HG02852 (cell line): ENCODE measurements at regions not wholly inside any gene's neighbourhood (a gene's known extent, or its start where the extent isn't known, plus 50 kb on each side); places are given as distances from the start of the nearest gene placed in this dataset.

Experiments
- ATAC-seq: cut with Tn5 transposase; IDR thresholded peaks from one replicate; pipeline ENCODE4 v1.9.1; 2021; ENCODE audit warnings: mild to moderate bottlenecking, moderate library complexity; ENCODE audit not compliant: unreplicated experiment

DNA sequence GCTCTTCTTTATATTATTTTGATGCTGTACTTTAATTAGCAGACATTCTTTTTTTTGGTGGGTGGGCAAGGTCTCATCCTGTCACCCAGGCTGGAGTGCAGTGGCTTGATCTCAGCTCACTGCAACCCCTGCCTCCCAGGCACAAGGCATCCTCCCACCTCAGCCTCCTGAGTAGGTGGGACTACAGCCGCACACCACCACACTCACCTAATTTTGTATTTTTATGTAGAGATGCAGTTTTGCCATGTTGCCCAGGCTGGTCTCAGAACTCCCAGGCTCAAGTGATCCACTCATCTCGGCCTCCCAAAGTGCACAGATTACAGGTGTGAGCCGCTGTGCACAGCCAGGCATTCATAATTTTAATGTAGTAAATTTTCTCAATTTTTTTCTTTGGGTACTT is 608.1 kb downstream of the ZNF385D start:
- ATAC-seq: no peak

DNA sequence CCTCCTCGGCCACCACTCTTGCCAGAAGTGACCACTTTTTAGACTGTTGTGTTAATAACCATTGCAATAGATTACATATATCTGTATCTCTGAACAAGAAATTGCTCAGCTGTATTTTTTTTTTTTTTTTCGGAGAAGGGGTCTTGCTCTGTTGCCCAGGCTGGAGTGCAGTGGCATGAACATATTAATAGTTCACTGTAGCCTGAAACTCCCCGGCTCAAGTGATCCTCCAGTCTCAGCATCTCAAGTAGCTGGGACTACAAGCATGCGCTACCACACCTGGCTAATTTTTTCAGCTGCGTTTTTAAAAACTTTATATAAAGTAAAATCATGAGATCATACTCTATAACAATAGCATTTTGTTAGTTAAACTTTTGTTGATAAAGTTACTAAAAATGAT is 609.0 kb downstream of the ZNF385D start:
- ATAC-seq: no peak

DNA sequence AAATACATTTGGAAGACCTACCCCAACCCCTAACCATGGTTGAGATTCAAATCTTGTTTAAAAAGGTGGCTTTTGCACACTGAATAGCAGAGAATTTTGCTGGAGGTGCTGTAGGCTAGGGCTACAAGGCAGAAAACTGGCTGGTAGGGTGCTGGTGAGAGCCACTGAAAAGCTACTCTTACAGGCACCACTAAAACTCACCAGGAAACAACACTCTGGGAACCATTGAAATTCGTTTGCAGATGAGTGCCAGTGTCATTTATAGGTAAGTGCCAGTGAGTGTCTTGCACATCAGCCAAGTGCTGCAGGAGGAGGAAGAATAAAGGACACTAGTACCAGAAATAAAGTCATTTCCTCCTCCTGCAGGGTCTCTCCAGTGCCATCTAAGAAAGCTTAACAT is 610.2 kb downstream of the ZNF385D start:
- ATAC-seq: no peak

DNA sequence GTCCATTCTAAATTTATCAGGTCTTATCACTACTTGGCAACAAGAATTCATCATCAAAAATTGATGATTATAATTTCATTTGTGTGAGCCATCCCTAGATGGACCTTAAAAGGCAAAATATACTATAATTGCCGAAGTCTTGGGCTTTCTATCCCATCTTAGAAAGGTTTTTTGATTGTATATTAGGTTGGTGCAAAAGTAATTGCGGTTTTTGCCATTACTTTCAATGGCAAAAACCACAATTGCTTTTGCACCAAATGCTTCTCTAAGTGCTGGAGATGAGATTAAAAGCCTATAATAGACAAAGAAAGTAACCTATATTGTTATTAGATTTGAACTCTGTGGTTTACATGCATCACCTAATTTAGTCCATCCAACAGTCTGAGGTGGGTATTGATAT is 612.9 kb downstream of the ZNF385D start:
- no peak for ATAC-seq

DNA sequence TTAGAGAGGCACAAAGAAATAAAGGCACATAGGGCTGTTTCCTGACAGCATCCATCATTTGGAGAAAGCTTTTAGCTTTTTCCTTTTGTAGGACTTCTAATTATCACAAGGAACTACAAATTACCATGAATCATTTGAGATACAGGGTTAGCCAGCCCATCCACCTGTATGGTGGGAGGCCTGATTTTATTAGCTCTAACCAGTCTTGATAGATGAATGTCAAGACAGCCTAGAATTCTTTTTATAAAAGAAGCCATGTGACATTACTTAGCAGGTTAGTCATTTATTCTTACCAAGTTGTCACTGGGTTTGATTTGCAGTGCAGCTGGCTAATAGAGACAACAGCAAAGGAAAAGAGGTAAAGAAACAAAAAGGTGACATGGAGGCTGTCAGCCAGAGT is 618.1 kb downstream of the ZNF385D start:
- ATAC-seq: no peak

DNA sequence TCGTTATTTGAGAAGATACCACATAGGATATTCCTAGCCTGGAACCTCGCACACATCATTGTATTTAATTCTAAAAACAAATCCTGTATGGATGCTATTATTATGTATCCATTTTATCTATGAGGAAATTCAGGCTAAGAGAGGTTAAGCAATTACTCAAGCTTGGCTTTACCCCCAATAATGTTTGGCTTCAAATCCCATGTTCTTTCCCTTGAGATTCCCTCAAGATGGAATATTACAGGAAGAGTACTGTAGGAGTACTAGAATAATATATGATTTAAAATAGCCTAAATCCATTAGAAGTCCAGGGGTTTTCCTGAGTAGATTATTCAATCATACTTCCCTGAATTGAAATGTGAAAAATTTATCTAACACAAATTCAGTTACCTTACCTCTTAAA is 630.2 kb downstream of the ZNF385D start:
- no peak for ATAC-seq

DNA sequence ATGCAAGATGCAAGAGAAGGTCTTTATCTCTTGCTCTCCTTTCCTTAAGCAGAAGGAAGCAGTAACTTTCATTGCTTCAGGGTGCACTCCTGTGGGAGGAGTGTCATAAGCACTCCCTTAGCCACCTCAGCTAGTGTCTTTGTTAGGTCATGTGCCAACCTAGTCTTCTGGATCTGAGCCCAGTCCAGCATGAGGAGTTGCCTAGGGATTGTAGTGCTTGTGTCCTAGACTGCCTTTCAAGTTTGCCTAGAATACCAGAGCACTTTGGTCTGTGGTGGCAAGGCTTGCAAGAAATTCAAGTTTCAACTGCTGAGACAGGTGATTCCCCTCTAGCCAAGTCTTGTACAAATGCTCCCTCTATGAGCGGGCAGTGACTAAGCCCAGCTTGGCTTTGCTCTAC is 633.6 kb downstream of the ZNF385D start:
- no peak for ATAC-seq

DNA sequence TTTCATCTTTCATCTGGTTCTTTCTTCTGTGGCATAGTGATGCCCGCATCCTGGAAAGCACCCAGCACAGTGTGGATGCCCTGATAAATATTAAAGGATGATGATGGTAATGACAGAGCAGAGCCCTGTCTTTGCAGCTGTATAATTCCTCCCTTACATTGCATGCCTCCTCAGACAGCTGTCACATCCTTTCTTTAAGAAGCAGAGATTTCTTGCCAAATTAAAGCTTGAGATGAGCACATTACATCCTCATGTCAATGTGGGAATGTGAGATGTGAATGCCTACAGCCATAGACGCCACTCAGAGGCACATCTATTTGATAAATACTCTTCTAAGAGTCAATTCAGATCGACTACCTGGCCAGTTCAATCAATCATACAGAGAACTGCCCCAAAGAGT is 642.0 kb downstream of the ZNF385D start:
- ATAC-seq: no peak

DNA sequence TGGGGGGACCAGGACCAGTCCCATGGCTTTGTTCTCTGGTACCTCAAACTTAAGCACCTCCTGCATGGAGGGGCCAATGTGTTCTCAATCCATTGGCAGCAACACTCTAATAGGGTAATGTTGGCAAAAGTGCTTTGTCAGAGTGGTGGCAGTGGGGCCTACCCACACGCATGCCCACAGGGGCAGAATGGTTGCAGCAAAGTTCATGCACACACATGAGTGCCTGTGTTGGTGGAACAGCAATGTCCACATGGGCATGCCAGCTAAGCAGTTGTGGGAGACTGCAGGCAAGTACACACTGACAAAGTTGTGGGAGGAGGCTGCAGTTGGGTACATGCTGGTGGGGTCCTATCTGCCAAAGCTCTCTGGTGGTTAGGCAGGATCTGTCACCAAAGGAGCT is 645.2 kb downstream of the ZNF385D start:
- ATAC-seq: no peak

DNA sequence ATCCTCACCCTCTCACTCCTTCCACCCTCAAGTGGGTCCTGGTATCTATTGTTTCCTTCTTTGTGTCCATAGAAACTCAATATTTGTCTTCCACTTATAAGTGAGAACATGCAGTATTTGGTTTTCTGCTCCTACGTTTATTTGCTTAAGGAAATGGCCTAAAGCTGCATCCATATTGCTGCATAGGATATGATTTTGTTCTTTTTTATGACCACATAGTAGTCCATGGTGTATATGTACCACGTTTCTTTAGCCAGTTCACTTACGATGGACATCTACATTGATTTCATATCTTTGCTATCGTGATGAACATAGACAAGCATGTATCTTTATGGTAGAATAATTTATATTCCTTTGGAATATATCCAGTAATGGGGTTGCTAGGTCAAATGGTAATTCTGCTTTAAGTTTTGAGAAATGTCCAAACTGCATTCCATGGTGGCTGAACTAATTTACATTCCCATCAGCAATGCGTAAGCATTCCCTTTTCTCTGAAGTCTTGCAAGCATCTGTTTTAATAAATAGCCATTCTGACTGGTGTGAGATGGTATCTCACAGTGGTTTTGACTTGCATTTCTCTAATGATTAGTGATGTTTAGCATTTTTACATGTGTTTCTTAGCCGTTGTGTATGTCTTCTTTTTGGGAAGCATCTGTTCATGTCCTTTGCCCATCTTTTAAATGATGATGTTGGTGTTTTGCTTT is 650.2 kb downstream of the ZNF385D start:
- ATAC-seq: no peak

DNA sequence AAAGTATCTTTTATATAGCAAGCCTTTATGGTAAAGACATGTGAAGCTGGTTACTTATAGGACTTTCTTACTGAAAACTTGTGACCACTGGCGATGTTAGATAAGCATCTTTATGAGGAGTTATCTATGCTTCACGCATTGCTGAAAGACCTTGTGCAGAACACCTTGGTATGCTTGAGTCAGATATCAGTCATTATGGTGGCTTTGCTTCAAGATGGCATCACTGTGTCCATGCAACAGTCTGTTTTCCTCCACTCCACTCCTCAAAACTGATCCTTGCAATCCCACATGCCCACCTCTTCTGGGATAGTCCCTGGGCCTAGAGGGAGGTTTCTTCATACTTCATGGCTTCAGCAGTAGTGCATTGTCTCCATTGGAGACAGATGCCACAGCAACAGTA is 656.3 kb downstream of the ZNF385D start:
- no peak for ATAC-seq

DNA sequence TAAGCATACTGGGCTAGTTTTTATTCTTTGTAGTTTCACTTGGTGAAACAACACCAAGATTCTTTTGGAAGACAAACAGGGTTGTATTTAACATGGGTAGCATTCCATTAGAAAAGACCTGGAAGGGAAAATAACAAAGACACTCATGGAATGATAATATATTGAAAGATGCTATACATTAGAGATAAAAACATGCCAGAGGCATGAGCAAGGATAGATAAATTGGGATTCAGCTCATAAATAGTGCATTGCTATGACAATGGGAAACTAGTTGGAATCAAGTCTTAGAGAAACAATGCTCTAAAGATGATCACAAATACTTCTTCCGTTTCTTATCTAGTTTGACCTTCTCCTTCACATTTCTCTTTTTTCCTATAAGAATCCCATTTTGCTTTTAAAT is 677.4 kb downstream of the ZNF385D start:
- ATAC-seq: no peak

DNA sequence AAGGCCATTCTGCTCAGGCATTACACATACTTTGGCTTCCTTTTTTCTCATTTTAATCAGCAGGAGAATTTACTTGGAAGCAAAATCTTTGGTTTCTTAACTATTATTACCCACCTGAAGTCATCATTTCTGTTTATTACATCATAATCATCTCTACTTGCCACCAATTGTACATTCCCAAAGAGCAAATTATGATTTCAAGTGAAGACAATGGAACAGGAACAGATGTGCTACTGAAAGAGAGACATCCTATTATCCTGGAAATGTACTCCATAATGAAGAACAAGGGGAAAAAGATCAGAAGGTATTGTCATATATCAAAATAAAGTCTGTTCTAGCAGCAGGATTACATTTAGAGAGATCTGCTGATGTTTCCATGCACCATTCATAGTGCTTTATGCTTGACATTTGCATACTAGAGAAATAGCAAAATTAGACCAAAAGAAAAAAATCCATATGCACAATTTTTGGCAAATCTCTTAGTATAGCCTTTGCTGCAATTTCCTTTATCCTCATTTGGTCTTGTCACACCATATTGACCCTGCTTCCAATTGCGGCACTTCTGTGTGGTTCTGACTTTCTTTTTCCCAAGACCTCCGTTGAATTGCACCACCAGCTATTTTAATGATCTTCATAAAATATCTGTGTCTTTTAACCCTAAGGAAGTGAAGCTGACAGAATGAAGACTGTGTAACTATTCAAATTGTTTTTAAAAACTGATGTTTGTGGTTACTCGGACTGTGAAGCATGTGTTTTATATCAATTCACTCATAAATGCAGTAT is 683.8 kb downstream of the ZNF385D start:
- ATAC-seq: no peak

DNA sequence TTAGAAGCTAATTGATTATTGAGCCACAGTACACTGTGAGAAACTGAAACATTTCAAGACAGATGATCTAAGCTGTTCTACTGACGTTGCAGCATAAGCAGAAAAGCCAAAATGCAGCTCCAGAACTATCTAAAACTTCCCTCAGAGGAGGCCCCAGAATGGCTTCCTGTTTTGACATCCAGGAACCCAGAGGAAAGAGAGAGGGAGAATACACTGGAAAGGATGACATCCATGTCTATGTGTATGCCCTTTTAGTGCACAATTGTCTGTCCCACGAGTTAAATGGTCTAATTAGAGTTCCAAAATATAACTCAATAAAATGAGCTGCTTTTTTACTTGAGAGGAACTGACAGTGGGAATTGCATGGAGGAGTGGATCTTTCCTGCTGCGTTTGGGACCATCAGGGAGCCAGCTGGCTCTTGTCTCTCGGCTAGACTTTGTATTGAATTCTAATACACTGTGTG is 688.1 kb downstream of the ZNF385D start:
- ATAC-seq: no peak

DNA sequence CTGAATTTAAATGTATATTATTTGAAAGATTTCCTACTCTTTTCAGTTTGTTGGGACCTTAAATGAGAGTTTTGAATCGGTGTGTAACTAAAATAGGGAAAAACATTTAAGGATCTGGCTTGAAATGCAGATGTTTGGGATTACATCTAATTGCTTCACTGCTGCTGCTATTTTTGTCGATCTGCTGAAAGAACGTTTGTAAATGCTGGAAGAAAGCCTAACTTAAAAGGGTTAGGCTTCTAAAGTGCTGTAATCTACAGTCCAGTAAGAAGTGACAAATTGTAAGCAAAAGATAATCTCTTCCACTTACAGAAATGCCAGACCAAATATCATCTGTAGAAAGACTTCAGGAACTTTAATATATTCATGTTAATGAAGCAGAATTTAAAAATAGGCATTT is 691.6 kb downstream of the ZNF385D start:
- ATAC-seq: no peak

DNA sequence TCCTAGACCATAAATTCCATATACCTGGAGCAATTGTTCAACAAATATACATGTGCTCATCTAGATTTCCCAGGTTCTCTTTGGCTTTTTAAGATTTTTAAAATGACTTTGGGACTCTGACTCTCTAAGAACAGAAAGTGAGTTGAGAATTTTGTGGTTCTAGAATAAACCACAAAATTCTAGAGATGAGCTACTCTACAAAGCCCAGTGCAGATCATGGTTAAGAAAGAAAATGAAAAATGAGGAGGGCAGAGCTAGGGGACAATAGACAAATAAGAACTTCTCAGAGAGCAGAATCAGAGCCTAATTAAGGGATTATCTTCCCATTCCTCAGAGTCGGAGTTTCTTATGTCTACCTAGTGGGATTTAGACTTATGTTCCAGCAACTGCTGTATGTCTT is 694.7 kb downstream of the ZNF385D start:
- no peak for ATAC-seq

DNA sequence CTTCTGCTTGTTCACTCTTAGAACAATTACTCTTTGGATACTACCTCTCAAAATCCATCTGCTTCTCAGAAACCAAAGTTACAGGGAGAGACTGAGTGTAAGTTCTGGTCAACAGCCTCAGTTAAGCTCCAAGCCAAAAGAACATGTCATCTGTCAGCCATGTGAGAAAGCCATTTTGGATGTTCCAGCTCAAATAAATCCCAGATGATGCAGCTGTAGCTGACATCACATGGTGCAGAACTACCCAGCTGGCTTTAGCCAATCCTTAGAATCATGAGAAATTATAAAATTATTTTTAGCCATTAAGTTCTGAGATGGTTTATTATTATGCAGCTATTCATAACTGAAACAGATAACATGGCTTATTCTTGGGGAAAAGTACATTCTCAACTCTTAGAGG is 696.0 kb downstream of the ZNF385D start:
- no peak for ATAC-seq

DNA sequence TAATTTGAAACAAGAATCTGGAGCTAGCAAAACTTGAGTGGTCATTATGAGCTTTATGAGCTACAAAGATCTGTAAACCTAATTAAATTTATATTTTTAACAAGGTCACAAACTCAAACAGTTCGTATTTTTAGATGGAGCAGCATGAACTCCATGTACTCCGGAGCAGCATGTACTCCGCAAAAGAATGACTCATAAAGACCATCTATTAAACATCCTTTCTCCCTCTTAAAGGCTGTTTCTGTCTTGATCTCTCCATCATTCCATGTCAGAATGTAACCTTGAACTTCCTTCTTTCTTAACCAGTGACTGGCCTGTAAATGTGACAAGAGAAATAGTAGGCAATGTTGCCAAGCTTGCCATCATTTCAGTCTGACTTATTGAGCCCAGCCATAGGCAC is 696.9 kb downstream of the ZNF385D start:
- ATAC-seq: no peak

DNA sequence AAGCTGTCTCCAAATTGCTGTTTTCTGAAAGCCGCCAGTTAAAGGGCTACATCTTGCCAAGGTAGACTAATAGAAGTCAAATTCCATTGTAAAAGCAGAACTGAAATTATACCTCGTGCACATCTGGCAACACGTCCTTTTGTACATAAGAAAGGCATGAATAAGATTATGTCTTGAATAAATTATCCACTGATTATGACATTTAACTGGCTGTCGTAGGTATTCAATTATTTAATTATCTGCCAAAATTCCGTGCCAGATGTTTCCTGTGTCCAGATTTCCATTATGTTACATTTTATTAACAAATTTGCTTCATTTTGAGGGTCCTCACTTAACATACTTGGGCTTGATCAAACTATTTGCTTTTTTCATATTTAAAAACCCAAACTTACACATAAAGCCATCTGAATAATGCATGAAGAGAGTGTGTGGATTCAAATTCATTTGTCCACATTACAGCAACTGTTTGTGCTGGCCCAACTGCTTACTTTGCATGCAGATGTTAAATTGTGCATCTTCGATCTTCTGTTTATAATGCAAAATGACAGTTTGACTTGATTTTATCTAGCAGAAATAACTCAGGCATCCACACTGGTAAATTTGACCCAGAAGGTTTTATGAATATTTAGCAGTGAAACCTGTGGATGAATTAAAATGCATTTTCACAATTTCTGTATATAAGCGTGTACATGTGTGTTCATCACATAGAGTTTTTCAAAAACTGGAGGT is 701.5 kb downstream of the ZNF385D start:
- no peak for ATAC-seq

DNA sequence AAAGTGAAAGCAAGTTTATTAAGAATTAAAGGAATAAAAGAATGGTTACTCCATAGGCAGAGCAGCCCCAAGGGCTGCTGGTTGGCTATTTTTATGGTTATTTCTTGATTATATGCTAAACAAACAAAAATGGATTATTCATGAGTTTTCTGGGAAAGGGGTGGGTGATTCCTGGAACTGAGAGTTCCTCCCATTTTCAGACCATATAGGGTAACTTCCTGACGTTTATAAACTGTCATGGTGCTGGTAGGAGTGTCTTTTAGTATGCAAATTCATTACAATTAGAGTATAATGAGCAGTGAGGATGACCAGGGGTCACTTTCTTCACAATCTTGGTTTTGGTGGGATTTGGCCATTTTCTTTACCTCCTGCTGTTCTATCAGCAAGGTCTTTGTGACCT is 707.9 kb downstream of the ZNF385D start:
- ATAC-seq: no peak

DNA sequence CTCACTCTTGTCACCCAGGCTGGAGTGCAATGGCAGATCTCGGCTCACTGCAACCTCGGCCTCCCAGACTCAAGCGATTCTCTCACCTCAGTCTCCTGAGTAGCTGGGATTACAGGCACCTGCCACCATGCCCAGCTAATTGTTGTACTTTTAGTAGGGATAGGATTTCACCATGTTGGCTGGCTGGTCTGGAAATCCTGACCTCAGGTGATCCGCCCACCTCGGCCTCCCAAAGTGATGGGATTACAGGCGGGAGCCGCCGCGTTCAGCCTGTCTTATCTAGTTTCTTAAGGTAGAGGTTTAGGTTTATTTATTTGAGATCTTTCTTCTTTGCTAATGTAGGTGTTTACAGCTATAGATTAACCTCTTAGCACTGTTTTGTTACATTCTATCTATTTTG is 708.8 kb downstream of the ZNF385D start:
- ATAC-seq: no peak

DNA sequence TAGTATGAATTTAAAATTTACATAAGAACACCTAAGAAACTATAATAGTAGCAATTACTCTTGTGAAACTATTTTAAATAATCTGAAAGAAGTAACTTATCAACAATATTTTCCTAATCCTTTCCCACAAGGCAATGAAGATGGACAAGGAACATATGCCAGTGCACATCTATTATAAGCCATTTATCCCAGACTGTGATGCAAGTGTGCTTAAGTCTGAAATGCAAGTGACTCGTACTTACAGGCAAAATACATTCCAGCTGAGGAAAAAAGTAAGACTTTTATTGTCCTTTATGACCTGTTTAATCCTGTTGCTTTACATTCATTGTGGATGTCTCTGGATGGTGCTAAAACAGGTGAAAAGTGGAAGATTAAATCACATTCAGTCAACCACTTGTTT is 709.4 kb downstream of the ZNF385D start:
- ATAC-seq: no peak
